ENCODE measurements at regions not wholly inside any gene's neighbourhood (a gene's known extent, or its start where the extent isn't known, plus 50 kb on each side); places are given as distances from the start of the nearest gene placed in this dataset.

GRCh38 chr5:158599157-158599556 lies 500.6 kb downstream of the EBF1 start:
- no peak overlapping the region for H3K27ac ChIP-seq (ENCODE audit: control insufficient read depth, insufficient read depth)
- SMC1A ChIA-PET (ENCODE audit: uncharacterized antibody, unreplicated experiment): interaction anchor here (1.0 to 1.6 kb wide), 3 partner anchors 8 to 311 kb away, joined by 3 to 5 read pairs (median 3); no protein-coding TSS in a partner anchor
- in situ Hi-C loops (cut with MboI): no loop called here
- POLR2A ChIA-PET: no interaction called here
- TF ChIP-seq JUNB (IDR thresholded peaks at IDR 0.05): peak; percentile 15; the same call in 1 of the 2 replicates
- no peak for TF ChIP-seq SIN3A (IDR thresholded peaks at IDR 0.05; ENCODE audit: low read depth, low read length)
- TF ChIP-seq ATF2 (IDR thresholded peaks at IDR 0.05; ENCODE audit: low read length): 0 out of 2 replicates have a peak, but pooled peaks have one; percentile 33
- TF ChIP-seq HDAC6 (IDR thresholded peaks at IDR 0.05; ENCODE audit: unreplicated experiment): no peak
- RAD21 ChIA-PET (ENCODE audit: unreplicated experiment): interaction anchor here (1.3 kb wide), 1 partner anchor 37 kb away, joined by 3 read pairs; no protein-coding TSS in a partner anchor
- H3K9me3 ChIP-seq (replicated peaks; ENCODE audit: control insufficient read depth, insufficient read depth, low read length): no peaks in the 10 kb centered on the region; the same call in 2 of the 3 replicates
- intact Hi-C loops (cut with micrococcal nuclease; ENCODE audit: unreplicated experiment): no loop called here
- H3K4me1 ChIP-seq (ENCODE audit: control insufficient read depth, insufficient read depth, low read length): no peaks in the 10 kb centered on the region
- no peak overlapping the region for H3K9ac ChIP-seq (ENCODE audit: control insufficient read depth, insufficient read depth, low read length)
- no peaks in the 10 kb centered on the region for H3K79me2 ChIP-seq (ENCODE audit: control insufficient read depth, insufficient read depth, low read length)
- no peak overlapping the region for H2AFZ ChIP-seq (ENCODE audit: control insufficient read depth, low read depth, low read length)
- CTCF ChIA-PET: interaction anchor here (0.7 to 1.1 kb wide), 2 partner anchors 300 to 513 kb away, joined by 3 read pairs; no protein-coding TSS in a partner anchor
- H3K36me3 ChIP-seq (ENCODE audit: control insufficient read depth in 2 of 2, insufficient read depth in 2 of 2, low read length in 1 of 2): no peaks in the 10 kb centered on the region
- H4K20me1 ChIP-seq (ENCODE audit: control insufficient read depth, insufficient read depth): no peaks in the 10 kb centered on the region
- DNase-seq (ENCODE audit: low read depth, low spot score) (no peak), ATAC-seq (no peak), FAIRE-seq (no peak)
- no TSS peak for BruUV-seq (replicated peaks)
- no peak overlapping the region for H3K4me3 ChIP-seq
- 26% methylated on average over 2 of the region's 2 CpGs for WGBS (ENCODE audit: insufficient coverage, insufficient replicate concordance, low lambda C conversion rate, missing lambda C conversion rate)
- H3K4me2 ChIP-seq (ENCODE audit: control insufficient read depth, insufficient read depth): no peak overlapping the region
- no peaks in the 10 kb centered on the region; a peak in 1 of 4 replicates for H3K27me3 ChIP-seq (replicated peaks in 1 of 2; ENCODE audit: control insufficient read depth in 2 of 2, insufficient read depth in 2 of 2, low read length in 1 of 2)

GRCh38 chr5:158594595-158595242 lies 505.0 kb downstream of the EBF1 start:
- in situ Hi-C loops (cut with MboI) (no loop called here), intact Hi-C loops (cut with micrococcal nuclease; ENCODE audit: unreplicated experiment) (no loop called here)
- Histone ChIP-seq H3K27ac (ENCODE audit: control insufficient read depth, insufficient read depth) (no peak overlapping the region), H4K20me1 (ENCODE audit: control insufficient read depth, insufficient read depth) (no peaks in the 10 kb centered on the region), H3K79me2 (ENCODE audit: control insufficient read depth, insufficient read depth, low read length) (no peaks in the 10 kb centered on the region), H3K4me3 (no peak overlapping the region), H3K36me3 (ENCODE audit: control insufficient read depth in 2 of 2, insufficient read depth in 2 of 2, low read length in 1 of 2) (no peaks in the 10 kb centered on the region), H3K4me1 (ENCODE audit: control insufficient read depth, insufficient read depth, low read length) (no peaks in the 10 kb centered on the region), H3K27me3 (replicated peaks in 1 of 2; ENCODE audit: control insufficient read depth in 2 of 2, insufficient read depth in 2 of 2, low read length in 1 of 2) (no peaks in the 10 kb centered on the region), H2AFZ (ENCODE audit: control insufficient read depth, low read depth, low read length) (no peak overlapping the region), H3K9ac (ENCODE audit: control insufficient read depth, insufficient read depth, low read length) (no peak overlapping the region), H3K9me3 (replicated peaks; ENCODE audit: control insufficient read depth, insufficient read depth, low read length) (no peaks in the 10 kb centered on the region; the same call in 2 of the 3 replicates), H3K4me2 (ENCODE audit: control insufficient read depth, insufficient read depth) (no peak overlapping the region)
- FAIRE-seq (no peak), ATAC-seq (no peak), DNase-seq (ENCODE audit: low read depth, low spot score) (no peak)
- POLR2A ChIA-PET: no interaction called here
- CTCF ChIA-PET: interaction anchor here (1.5 kb wide), 1 partner anchor 538 kb away, joined by 4 read pairs; no protein-coding TSS in a partner anchor
- no peak for TF ChIP-seq HDAC6 (IDR thresholded peaks at IDR 0.05; ENCODE audit: unreplicated experiment)
- no peak for TF ChIP-seq MEF2A (IDR thresholded peaks at IDR 0.05; ENCODE audit: insufficient read depth, low read depth, low read length)
- no peak for TF ChIP-seq TCF3 (IDR thresholded peaks at IDR 0.05; ENCODE audit: borderline replicate concordance, insufficient read depth, low read depth, low read length)
- no peak for TF ChIP-seq FOXK2 (IDR thresholded peaks at IDR 0.05)
- no TSS peak for BruUV-seq (replicated peaks)
- RAD21 ChIA-PET (ENCODE audit: unreplicated experiment): no interaction called here
- SMC1A ChIA-PET (ENCODE audit: uncharacterized antibody, unreplicated experiment): interaction anchor here (1.8 kb wide), 1 partner anchor 10 kb away, joined by 4 read pairs; no protein-coding TSS in a partner anchor
- 49% methylated on average over 5 of the region's 5 CpGs for WGBS (ENCODE audit: insufficient coverage, insufficient replicate concordance, low lambda C conversion rate, missing lambda C conversion rate)
